ENCODE measurements at regions not wholly inside any gene's neighbourhood (a gene's known extent, or its start where the extent isn't known, plus 50 kb on each side); places are given as distances from the start of the nearest gene placed in this dataset.
"Not testable (repeated sequence)": the region's sequence is repeated elsewhere in the genome, so short reads cannot be mapped to it uniquely, and the experiment has no call there.

- DNase-seq (ENCODE audit: low read depth) = no peak
Measured at GRCh38 chr16:26721290-26721689, 345.4 kb upstream of the C16orf82 start.

DNA sequence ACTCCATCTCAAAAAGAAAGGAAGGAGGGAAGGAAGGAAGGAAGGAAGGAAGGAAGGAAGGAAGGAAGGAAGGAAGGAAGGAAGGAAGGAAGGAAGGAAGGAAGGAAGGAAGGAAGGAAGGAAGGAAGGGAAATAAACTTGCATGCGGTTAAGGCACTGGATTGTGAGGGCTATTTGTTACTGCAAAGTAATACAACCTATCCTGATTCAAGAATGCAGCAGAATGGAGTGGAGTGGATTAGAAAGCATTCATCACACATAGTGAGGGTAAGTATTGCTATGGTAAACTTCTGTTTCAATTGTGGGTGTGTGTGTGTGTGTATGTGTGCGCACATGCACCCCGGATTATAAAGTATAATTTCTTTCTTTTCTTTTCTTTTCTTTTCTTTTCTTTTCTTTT lies 344.8 kb upstream of the C16orf82 start:
- DNase-seq (ENCODE audit: low read depth) = not testable (repeated sequence)

- no peak for DNase-seq (ENCODE audit: low read depth)
Measured at GRCh38 chr16:26724189-26724588, 342.5 kb upstream of the C16orf82 start.

DNA sequence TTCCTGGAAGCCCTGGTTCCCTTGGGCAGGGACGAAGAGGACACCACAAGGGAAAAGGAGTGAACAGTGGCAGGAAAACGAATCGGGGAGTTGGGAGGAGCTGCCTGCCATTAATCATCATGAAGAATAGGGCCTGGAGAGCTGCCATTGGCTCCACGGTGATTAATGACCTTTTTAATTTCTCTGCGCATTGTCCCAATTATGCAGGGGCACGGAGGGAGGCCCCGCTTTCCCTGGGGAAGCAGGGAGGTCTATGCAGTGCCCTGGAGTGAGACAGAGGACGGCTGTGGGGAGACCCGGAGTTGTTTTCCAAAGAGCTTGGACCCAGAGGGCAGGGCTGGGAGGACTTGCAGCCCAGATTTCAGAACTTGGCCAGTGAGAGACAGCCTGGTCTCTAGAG lies 338.9 kb upstream of the C16orf82 start:
- no peak for DNase-seq (ENCODE audit: low read depth)

DNA sequence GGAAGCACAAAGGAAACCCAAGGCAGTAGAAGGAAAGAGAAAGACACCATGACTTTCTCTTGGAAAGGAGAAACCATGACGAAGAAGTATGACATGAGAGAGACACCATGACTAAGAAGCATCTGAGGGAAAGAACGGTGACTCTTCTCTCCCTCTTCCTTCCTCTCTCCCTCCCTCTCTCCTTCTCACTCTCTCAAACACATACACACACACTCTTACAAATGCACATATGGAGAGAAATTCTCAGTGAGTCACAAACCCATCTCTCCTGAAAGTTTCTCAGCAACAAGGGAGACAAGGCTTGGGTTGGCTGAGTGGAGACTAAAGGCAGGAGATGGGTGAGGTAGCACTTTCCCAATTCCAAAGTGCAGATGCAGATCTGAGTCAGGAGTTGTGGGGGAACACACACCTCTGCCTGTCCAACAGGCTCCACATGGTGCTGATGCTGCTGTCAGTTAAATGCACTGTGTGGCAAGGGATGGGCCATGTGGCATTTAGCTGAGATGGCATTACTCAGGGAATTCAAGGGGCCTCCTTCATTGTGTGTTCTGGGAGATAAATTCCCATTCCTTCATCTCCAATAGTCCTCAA lies 336.7 kb upstream of the C16orf82 start:
- no peak for DNase-seq (ENCODE audit: low read depth)

GRCh38 chr16:26731729-26732128 lies 335.0 kb upstream of the C16orf82 start:
- no peak for DNase-seq (ENCODE audit: low read depth)

DNA sequence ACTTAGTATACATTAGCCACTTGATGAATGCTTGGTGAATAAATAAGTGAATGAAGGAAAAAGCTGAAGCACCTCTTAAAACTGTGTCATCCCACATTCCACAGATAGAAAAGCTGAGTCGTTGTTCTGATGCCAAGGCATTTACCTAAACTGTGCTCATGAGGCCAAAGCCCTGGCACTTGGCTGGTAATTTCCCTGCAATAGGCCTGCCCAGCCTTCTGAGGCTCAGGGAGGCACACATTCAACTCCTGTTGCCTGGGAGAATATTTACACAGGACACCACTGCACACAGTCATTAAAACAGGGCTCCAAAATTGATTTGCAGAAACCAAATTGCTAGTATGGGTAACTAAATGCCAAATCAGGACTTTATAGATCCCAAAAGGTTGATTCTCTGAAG lies 333.0 kb upstream of the C16orf82 start:
- DNase-seq (ENCODE audit: low read depth) = no peak

- no peak for DNase-seq (ENCODE audit: low read depth)
Measured at GRCh38 chr16:26735521-26735920, 331.2 kb upstream of the C16orf82 start.

- no peak for DNase-seq (ENCODE audit: low read depth)
Measured at GRCh38 chr16:26736084-26736483, 330.6 kb upstream of the C16orf82 start.

DNA sequence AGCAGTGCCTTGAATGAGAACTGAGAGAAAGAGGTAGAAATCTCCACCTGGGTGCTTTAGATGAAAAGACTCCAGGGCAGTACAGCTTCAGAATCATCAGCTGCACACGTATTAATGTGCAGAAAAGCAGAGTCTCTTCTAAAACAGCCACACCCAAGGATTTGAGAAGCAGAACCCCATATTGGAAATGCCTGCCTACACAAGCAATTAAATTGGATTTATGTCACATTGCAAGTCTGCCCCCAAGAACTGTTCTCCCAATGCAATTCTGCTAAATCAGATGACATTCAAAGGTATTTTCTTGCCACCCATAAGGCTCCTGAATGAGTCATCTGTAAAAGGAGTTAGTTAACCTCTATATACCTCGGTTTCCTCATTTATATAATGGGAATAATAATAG lies 326.0 kb upstream of the C16orf82 start:
- DNase-seq (ENCODE audit: low read depth) = no peak

DNA sequence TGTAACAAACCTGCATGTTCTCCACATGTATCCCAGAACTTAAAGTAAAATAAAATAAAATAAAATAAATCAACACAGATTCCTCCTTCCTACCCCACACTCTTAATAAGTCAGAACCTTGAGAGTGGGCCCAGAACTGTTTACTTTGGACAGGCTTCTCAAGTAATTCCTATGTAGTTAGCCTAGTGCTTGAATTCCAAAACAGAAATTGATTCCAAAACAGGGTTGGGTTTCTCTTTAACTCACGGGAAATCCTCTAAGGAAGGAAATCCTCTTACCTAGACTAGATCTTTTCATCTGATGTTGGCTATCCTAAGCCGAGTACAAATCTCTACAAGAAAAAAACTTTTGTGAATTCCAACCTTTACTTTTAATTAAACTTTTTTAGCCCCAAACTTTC lies 324.7 kb upstream of the C16orf82 start:
- no peak for DNase-seq (ENCODE audit: low read depth)

DNA sequence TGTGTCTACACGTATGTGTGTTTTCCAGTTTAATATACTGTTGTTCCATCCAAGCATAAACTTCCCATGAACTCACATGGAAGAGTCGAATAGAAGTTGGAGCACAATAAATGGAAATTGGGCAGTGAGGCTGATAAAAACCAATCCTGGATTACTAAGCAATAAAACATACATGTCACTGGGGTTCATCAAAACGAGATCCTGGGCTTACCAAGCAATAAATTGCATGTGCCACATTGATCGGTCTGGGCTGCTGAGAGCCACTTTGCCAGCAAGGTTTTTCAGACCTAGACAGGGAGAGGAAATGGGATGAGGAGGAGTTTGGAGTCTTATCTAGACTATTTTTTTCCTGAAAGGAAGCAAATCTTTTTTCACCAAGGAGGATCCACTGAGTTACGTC lies 322.3 kb upstream of the C16orf82 start:
- DNase-seq (ENCODE audit: low read depth) = no peak

GRCh38 chr16:26747760-26748159 lies 319.0 kb upstream of the C16orf82 start:
- DNase-seq (ENCODE audit: low read depth) = no peak

DNA sequence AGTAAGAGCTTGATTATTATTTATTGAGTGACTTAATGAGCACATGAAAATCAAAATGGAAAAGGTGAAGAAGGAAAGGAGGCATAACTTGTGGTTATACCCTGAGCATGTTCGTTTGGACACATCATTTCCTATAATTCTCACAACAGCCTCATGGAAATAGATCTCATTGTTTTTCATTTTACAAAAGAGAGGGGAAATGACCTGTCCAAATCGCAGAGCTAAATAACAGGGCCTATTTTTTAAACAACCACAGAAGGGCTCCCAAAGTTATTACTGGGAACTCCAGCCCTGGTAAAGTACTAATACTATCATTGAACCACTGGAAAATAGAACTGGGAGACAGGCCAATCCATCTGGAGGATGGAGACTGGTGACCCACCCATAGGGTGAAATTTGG lies 317.7 kb upstream of the C16orf82 start:
- no peak for DNase-seq (ENCODE audit: low read depth)

DNA sequence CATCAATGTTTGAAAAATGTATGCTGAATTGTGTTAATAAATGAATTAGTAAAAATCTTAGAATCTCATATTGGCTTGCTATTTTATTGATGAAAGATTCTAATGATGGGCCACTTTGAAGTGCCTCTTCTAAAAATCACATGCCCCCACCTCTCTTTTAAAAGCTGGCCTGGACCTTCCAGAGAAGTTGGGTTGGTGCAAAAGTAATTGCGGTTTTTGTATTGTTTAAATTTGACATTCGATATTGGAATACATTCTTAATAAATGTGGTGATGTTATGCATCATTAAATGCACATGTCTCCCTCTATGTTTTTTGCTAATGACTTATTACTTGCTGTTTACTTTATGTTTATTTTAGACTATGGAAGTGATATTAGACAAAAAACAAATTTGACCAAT lies 314.6 kb upstream of the C16orf82 start:
- DNase-seq (ENCODE audit: low read depth) = no peak

DNA sequence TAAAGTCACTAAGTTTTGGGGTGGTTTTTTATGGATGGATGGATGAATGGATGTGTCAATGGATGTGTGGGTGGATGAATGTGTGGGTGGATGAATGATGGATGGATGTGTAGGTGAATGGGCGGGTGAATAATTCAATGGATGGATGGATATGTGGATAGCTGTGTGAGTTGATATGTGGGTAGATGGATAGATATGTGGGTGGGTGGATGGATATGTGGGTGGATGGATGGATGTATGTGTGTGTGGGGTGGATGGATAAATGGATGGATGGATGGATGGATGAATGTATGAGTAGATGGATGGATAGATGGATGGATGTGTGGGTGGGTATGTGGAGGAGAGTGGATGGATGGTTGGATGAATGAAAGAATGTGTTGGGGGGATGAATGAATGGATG lies 310.1 kb upstream of the C16orf82 start:
- DNase-seq (ENCODE audit: low read depth) = no peak

DNA sequence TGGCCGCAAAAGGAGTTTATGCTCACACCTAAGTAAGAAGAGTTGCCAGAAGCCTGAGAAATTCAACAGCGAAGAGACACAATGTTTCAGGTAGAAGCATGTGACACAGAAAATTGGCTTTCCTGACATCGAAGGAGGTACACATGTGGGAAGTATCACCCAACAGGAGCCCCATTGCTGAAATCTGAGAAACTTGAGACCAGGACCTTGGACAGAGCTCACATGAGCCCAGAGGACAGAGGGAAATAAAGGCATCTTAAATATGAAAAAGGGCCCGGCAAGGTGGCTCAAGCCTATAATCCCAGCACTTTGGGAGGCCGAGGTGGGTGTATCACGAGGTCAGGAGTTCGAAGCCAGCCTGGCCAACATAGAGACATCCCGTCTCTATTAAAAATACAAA lies 304.1 kb upstream of the C16orf82 start:
- no peak for DNase-seq (ENCODE audit: low read depth)

DNA sequence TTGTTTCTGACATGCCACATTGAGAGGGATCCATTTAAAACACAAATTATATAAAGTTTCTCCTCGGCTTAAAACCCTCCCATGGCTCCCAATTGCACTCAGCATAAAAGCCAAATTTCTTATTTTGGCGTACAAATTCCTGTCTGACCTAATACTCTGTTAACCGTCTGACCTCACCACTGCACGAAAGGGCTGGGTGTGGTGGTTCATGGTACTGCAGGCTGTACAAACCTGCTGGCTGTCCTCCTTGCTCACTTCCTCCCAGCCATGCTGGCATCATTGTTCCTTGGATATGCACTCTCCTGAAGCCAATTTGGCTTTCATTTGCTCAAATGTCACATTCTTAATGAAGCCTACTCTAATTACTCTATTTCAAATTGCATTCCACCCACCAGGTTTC lies 301.6 kb upstream of the C16orf82 start:
- no peak for DNase-seq (ENCODE audit: low read depth)

DNA sequence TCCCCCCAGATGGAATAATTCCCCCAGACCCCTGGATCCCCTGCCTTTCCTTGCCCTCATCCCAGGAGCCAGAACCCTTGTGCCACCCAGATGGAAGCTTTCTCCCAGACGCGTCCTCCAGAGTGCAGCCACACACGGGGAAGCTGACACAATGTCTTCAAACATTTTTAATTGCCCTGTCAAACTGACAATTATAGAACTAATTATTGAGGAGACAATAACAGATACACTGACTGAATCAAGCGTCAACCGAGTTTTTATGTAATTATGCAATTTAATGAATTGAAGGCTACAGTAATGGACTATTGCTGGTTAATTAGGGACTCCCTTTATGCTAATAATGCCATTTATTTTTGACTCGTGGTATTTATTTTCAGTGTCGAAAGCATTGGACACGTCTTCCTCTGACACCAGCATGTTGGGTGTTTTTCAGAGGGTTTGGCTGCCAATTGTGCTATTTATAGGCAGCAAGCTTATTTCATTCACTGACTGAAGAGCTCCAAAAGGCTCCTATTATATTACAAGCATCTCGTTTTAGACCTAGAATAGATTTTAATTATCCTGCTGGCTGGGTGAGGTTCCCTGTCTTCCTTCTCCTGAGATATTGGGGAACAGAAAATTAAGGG lies 298.2 kb upstream of the C16orf82 start:
- DNase-seq (ENCODE audit: low read depth) = no peak

DNA sequence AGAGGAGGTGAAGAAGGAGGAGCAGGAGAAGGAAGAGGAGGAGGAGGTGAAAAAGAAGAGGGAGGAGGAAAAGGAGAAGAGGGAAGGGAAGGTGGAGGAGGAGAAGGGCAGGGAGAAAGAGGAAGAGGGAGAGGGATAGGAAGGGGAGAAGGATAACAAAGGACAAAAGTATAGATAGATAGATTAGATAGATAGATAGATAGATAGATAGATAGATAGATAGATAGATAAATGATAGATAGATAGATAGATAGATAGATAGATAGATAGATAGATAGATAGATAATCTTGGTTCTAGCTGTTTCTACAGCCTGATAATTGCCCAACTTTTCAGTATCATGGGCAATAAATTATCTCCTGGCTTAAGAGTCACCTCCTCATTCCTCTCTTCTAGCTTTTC lies 296.2 kb upstream of the C16orf82 start:
- no peak for DNase-seq (ENCODE audit: low read depth)

DNA sequence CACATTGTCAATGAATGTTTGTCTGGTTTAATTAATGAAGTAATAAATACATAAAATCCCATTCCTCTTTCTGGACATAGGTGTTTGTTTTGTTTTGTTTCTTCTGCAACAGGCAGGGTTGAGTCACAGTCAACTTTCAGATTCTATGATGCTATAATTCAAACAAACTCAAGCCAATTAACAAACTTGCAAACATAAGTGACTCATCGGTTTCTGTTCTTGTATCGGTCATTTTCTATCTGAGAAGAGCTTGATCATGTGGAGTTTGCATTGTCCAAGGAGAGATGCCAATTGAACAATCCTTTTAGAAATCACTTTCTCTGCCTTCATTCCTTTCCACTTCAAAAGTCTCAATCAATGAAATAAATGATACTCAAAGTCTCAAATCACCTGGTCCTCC lies 294.2 kb upstream of the C16orf82 start:
- DNase-seq (ENCODE audit: low read depth) = no peak

- no peak for DNase-seq (ENCODE audit: low read depth)
Measured at GRCh38 chr16:26777821-26778220, 288.9 kb upstream of the C16orf82 start.

DNA sequence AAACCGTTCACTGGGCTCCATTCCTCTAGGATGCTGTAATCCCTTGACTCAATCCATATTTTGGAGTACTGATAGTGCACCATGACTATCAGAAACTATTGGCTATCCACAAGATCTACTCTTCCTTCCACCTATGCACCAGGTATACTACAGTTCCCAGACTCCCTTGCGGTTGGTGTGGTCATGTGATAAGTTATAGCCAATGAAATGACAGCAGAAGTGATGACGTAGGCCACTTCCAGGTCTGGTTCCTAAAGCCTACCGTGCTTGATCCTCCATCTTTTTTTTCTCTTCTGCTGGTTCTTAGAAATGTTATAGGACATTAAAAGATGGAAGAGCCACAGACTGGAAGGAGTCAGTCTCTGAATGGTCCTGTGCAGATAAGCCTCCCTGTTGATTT lies 278.8 kb upstream of the C16orf82 start:
- no peak for DNase-seq (ENCODE audit: low read depth)

DNA sequence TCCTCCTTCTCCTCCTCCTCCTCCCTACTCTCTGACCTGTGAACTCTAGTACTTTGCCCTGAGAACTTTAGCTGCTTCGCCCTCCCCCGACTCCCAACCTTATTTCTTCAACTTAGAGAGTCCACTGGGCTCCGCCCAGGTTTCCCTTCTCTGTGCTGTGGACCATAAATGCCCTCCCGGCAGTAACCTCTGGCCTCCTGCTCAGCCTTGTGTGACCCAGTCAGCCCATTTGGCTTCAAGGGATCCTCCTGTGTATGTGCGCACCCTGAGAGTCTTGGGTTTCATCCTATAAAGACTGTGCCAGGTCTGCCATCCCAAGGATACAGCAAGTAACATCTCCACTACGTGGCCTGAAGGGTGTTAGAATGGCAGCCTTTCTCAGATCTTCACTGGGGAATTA lies 275.6 kb upstream of the C16orf82 start:
- no peak for DNase-seq (ENCODE audit: low read depth)
